Sigmoid colon (tissue), 4 donors: ENCODE measurements at regions not wholly inside any gene's neighbourhood (a gene's known extent, or its start where the extent isn't known, plus 50 kb on each side); places are given as distances from the start of the nearest gene placed in this dataset.

ENCODE experiments used
- CTCF ChIP-seq, 4 experiments: fragments of 450-650 bp in 3 of 4; fragments of 200-600 bp in 1 of 4; IDR thresholded peaks; one replicate each; pipeline ENCODE4 v1.5.1; 2016 to 2019; ENCODE audit warnings: antibody characterized with exemption in 4 of 4, mild to moderate bottlenecking in 3 of 4, moderate library complexity in 2 of 4
- POLR2A ChIP-seq, 2 donors: fragments of 450-650 bp; IDR thresholded peaks; one replicate each; pipeline ENCODE4 v1.6.1; 2016; ENCODE audit warnings: antibody characterized with exemption in 2 of 2, mild to moderate bottlenecking in 2 of 2, moderate library complexity in 2 of 2
- POLR2AphosphoS5 ChIP-seq, 4 donors: sonication (generic); formaldehyde crosslinking; IDR thresholded peaks; one replicate each; pipeline ENCODE4 v1.6.1; 2017; ENCODE audit warnings: antibody characterized with exemption in 4 of 4

GRCh38 chr11:128116885-128117284, 470.5 kb downstream of the ETS1 start:
- TF ChIP-seq CTCF (IDR thresholded peaks at IDR 0.05), result no peak
- no peak for TF ChIP-seq POLR2A (IDR thresholded peaks at IDR 0.05)
- TF ChIP-seq POLR2AphosphoS5 (IDR thresholded peaks at IDR 0.05), result no peak
